H1 (cell line): ENCODE measurements at regions not wholly inside any gene's neighbourhood (a gene's known extent, or its start where the extent isn't known, plus 50 kb on each side); places are given as distances from the start of the nearest gene placed in this dataset.

ENCODE experiments used
- MAFK ChIP-seq: IDR thresholded peaks from 2 replicates; pipeline ENCODE4 v1.6.1; 2012; ENCODE audit warnings: low read depth, mild to moderate bottlenecking, improper control_type of control experiment, low read length
- TBP ChIP-seq: IDR thresholded peaks from 2 replicates; pipeline ENCODE4 v1.6.1; 2011; ENCODE audit warnings: low read depth, low read length, improper control_type of control experiment
- USF2 ChIP-seq: IDR thresholded peaks from 2 replicates; pipeline ENCODE4 v1.6.1; 2011; ENCODE audit warnings: low read length, improper control_type of control experiment

GRCh38 chr3:152608696-152609594 is 226.0 kb upstream of the P2RY1 start (continued):
- TF ChIP-seq USF2 = no peak
- TF ChIP-seq MAFK = no peak
- no peak for TF ChIP-seq TBP
